GM12873 (cell line): ENCODE measurements at regions not wholly inside any gene's neighbourhood (a gene's known extent, or its start where the extent isn't known, plus 50 kb on each side); places are given as distances from the start of the nearest gene placed in this dataset.

Experiments used
- TF ChIP-seq, protein P1 (sequence below): IDR thresholded peaks from 2 replicates; pipeline ENCODE4 v1.5.1; 2012; ENCODE audit warnings: low read depth, mild to moderate bottlenecking, moderate library complexity, low read length, control low read depth; ENCODE audit not compliant: insufficient read depth; ENCODE audit errors: missing control alignments

DNA sequence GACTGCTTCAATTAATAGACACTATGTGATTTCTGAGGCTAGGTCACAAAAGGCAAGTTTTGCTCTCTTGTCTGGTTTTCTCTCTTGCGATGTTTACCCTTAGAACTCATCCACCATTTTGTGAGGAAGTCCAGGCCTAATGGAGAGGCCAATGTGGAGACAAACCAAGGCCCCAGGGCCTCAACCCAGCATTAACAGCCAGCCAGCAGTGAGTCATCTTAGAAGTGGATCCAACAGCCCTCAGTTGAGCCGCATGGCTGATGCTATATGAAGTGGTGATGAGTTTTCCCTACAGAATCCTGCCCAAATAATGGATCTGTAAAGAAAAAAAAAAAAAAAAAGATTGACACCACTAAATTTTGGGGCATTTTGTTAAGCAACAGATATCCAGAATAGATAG lies 95.1 kb downstream of the DNTTIP2 start:
- TF ChIP-seq, protein P1, sequence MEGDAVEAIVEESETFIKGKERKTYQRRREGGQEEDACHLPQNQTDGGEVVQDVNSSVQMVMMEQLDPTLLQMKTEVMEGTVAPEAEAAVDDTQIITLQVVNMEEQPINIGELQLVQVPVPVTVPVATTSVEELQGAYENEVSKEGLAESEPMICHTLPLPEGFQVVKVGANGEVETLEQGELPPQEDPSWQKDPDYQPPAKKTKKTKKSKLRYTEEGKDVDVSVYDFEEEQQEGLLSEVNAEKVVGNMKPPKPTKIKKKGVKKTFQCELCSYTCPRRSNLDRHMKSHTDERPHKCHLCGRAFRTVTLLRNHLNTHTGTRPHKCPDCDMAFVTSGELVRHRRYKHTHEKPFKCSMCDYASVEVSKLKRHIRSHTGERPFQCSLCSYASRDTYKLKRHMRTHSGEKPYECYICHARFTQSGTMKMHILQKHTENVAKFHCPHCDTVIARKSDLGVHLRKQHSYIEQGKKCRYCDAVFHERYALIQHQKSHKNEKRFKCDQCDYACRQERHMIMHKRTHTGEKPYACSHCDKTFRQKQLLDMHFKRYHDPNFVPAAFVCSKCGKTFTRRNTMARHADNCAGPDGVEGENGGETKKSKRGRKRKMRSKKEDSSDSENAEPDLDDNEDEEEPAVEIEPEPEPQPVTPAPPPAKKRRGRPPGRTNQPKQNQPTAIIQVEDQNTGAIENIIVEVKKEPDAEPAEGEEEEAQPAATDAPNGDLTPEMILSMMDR, result no peak

DNA sequence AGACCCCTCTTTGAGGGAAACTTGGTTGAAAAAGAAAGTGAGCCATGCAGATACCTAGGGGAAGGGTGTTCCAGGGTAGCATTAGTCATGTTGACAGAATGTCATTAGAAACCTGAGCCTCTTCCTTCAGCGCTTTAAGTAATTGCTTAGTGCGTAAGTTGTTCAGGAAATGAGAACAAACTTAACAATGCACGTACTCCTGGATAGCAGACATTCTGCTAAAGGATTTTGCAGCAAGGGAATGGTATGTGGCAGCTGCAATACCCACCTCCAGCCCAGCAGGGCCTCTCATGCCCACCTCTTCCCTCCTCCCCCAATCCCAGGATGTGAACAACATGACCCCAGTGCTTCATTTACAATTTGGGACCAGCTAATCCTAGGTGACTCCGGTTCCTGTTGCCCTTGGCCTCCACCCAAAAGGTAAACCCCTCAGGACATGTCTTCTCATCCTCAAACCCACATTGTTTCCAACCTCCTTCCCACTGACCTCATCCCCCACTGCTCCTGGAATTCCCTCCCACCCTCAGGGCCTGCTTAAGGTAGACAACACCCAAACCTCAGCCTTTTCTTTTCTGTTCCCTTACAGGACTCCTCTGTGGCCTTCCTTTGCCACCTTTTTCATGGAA lies 98.0 kb upstream of the BCAR3 start:
- TF ChIP-seq, protein P1, result no peak

DNA sequence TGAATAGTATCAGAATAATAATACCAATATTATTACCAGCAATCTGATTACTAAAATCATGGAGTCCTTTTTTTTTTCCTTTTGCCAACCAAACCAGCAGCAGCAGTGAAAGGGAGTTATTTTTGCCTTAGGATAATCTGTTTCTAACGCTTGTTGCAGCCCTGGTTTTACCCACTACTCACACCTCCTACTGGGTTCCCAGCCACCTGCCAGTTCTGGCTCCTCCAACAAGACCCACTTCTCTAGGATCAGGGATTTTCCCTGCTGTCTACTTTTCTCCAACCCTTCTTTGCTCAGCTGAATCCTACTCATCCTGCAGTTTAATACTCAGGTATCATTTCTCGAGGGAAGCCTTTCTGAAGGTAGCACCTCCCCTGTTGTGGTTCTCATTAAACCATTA lies 96.8 kb upstream of the BCAR3 start:
- TF ChIP-seq, protein P1, result no peak

DNA sequence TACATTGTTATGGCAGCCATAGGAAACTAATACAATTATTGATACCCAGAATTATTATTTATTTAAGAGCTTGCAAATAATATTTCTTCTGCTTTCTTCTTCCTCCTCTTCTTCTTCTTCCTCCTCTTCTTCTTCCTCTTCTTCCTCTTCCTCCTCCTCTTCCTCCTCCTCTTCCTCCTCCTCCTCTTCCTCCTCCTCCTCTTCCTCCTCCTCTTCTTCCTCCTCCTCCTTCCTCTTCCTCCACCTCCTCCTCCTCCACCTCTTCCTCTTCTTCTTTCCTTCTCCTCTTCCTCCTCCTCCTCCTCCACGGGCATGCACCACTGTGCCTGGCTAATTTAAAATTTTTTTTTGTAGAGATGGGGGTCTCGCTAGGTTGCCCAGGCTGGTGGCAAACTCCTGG lies 95.6 kb upstream of the BCAR3 start:
- TF ChIP-seq, protein P1, result no peak

DNA sequence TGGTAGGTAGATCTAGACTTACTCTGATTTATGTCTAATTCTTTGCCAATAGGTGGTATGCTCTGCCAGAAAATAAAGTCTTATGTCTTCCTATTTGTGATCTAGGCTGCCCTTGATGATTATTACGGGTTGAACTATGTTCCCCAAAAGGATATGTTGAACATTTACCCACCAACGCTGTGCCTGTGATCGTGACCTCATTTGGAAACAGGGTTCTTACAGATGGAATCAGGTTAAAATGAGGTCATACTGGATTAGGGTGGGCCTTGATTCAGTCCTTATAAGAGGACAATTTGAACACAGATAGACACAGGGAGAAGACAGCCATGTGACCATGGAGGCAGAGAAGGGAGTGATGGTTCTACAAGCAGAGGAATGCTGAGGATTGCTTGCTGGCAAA lies 95.1 kb upstream of the BCAR3 start:
- TF ChIP-seq, protein P1, result no peak

DNA sequence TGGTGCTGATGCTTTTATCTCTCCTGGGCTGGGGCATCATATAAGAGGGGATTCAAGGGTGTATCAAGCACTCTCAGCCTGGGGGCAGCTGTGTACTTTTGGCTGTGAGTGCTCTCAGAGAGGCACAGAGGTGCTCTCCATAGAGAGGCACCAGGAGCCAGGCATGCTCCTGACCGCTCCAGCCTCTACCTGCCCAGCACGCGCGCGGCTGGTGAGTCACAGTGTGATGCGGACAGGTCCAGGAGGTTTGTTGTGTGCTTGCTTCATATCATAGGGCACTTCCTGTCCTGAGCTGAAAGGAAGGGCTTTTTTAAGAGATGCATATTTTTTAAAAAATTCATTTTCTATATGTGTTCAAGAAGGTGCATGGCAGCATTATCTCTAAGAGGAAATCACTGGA lies 93.6 kb upstream of the BCAR3 start:
- TF ChIP-seq, protein P1, result no peak

DNA sequence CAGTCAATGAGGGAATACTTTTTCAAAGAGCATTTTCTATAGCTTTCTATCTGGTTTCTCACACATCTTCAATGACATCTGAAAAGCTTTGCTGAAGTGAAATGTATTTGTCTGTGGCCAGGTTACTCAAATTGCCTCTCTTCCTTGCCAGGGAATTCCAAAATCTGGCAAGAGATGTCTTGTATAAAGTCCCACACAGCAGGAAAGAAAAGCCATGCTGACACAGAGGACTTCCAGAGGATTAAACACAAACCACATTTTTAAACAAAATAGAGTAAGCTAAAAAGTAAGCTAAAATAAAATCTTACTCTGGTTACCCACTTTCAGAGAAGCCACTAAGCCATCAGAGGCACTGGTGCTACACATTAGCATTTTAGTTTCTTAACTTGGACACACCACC lies 93.1 kb upstream of the BCAR3 start:
- TF ChIP-seq, protein P1, result no peak
